HEK293T (cell line): ENCODE measurements at regions not wholly inside any gene's neighbourhood (a gene's known extent, or its start where the extent isn't known, plus 50 kb on each side); places are given as distances from the start of the nearest gene placed in this dataset.

Experiments
- ELF4 ChIP-seq: fragments of 450-650 bp; IDR thresholded peaks from 2 replicates; pipeline ENCODE4 v1.6.1; 2017; ENCODE audit warnings: antibody characterized with exemption
- FOXA1 ChIP-seq: fragments of 450-650 bp; IDR thresholded peaks from 2 replicates; pipeline ENCODE4 v1.6.1; 2016; ENCODE audit warnings: mild to moderate bottlenecking
- FOXM1 ChIP-seq: fragments of 450-650 bp; IDR thresholded peaks from 2 replicates; pipeline ENCODE4 v1.6.1; 2017; ENCODE audit warnings: mild to moderate bottlenecking, borderline replicate concordance
- LEF1 ChIP-seq: fragments of 450-650 bp; IDR thresholded peaks from 2 replicates; pipeline ENCODE4 v1.6.1; 2017; ENCODE audit warnings: mild to moderate bottlenecking, borderline replicate concordance
- NFRKB ChIP-seq: fragments of 450-650 bp; IDR thresholded peaks from 2 replicates; pipeline ENCODE4 v1.6.1; 2016; ENCODE audit warnings: mild to moderate bottlenecking, moderate library complexity
- SP1 ChIP-seq: fragments of 450-650 bp; IDR thresholded peaks from 2 replicates; pipeline ENCODE4 v1.6.1; 2017

- no peak for TF ChIP-seq ELF4
- no peak for TF ChIP-seq LEF1
- TF ChIP-seq SP1: no peak
- no peak for TF ChIP-seq FOXM1
- no peak for TF ChIP-seq NFRKB
- TF ChIP-seq FOXA1: no peak
These were observed 120.7 kb upstream of the VSTM2B start for GRCh38 chr19:29404951-29405727.
